ENCODE measurements at regions not wholly inside any gene's neighbourhood (a gene's known extent, or its start where the extent isn't known, plus 50 kb on each side); places are given as distances from the start of the nearest gene placed in this dataset.
"Not testable (repeated sequence)": the region's sequence is repeated elsewhere in the genome, so short reads cannot be mapped to it uniquely, and the experiment has no call there.

DNA sequence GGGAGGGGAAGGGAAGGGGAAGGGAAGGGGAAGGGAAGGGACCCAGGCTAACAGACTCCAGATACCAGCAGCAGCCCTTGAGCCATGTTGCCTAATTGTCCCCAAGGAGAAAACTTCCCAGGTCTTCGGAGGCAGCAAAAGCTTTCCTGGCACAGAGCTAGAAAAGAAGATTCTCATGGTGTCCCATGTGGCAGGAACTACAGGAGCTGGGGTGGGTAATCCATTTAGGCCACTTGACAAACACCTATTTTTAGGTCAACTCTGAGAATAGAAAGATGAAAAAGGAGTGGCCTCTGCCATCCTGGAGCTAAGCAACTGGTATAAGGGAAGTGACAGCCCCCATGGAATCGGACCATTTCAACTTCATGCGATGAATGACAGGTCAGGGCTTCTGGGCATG, 52.1 kb upstream of the SPDYE9 start:
- DNase-seq (ENCODE audit: low read depth, low spot score); in situ Hi-C loops (cut with HindIII; ENCODE audit: low sequenced_read_pairs); H3K4me3 ChIP-seq (ENCODE audit: low read depth, low read length): not testable (repeated sequence)
